K562 (cell line): ENCODE measurements at regions not wholly inside any gene's neighbourhood (a gene's known extent, or its start where the extent isn't known, plus 50 kb on each side); places are given as distances from the start of the nearest gene placed in this dataset.

ENCODE experiments used
- ATAC-seq: fragments of 200-7000 bp; cut with Tn5 transposase; 3 replicates; pipeline ENCODE4 v1.9.1; 2020; ENCODE audit warnings: moderate library complexity
- BruUV-seq: library from RNA; stranded (reverse); fragments of 400-500 nt; replicated peaks from 2 replicates; lab custom pipeline; 2021; lab: Mats Ljungman, UMichigan
- CTCF ChIA-PET: fragments of 300-600 bp; formaldehyde crosslinking; extraction: SDS; loops from one replicate; lab custom pipeline; 2021; ENCODE audit warnings: low intra/inter-chr PET ratio; lab: Yijun Ruan, JAX
- POLR2A ChIA-PET: fragments of 300-600, 350-650 bp; sonication (Branson Sonifier 250); formaldehyde crosslinking; extraction: SDS; loops from one replicate; lab custom pipeline; 2021; ENCODE audit warnings: antibody characterized with exemption, inconsistent platforms; lab: Yijun Ruan, JAX
- DNase-seq, 4 experiments: peaks; one replicate each; pipeline versions ENCODE4 v3.0.0 to v3.0.0-alpha.2; 2011 to 2018; ENCODE audit warnings: low spot score in 3 of 4, mixed read lengths in 3 of 4; ENCODE audit errors: extremely low read depth in 1 of 4
- FAIRE-seq: peaks from 2 replicates; lab custom pipeline; 2011; peaks lifted over from hg19 to GRCh38; lab: Jason Lieb, UNC
- H2AFZ ChIP-seq: 2 replicates; pipeline ENCODE4 v1.6.0; 2011; ENCODE audit warnings: low read depth, low read length, control low read depth, inconsistent platforms
- H3K27ac ChIP-seq: fragments of 200-600 bp; 3 replicates; pipeline ENCODE4 v1.8.0; 2011; ENCODE audit warnings: low read depth, mild to moderate bottlenecking, control low read depth, inconsistent platforms, low read length, moderate library complexity, mixed read lengths; ENCODE audit errors: extremely low read depth
- H3K27me3 ChIP-seq, 2 experiments: fragments of 300-600 bp in 1 of 2; 2 replicates in 1 of 2; 3 replicates in 1 of 2; pipeline versions ENCODE4 v1.6.0 to v1.8.0; 2011; ENCODE audit warnings: inconsistent platforms in 2 of 2, low read length in 2 of 2, mild to moderate bottlenecking in 1 of 2, mixed read lengths in 1 of 2, moderate library complexity in 1 of 2; ENCODE audit not compliant: control insufficient read depth in 2 of 2, insufficient read depth in 2 of 2
- H3K36me3 ChIP-seq: fragments of 300-600 bp; 3 replicates; pipeline ENCODE4 v1.8.0; 2011; ENCODE audit warnings: mild to moderate bottlenecking, low read length, inconsistent platforms; ENCODE audit not compliant: control insufficient read depth, insufficient read depth
- H3K4me1 ChIP-seq, 2 experiments: fragments of 200-600 bp in 1 of 2; replicated peaks in 1 of 2; 2 replicates in 1 of 2; 3 replicates in 1 of 2; pipeline versions ENCODE4 v1.5.1 to v1.8.0; 2011; ENCODE audit warnings: inconsistent platforms in 2 of 2, low read length in 2 of 2, mild to moderate bottlenecking in 1 of 2, mixed read lengths in 1 of 2, moderate library complexity in 1 of 2; ENCODE audit not compliant: control insufficient read depth in 2 of 2, insufficient read depth in 2 of 2
- H3K4me2 ChIP-seq: 2 replicates; pipeline ENCODE4 v1.6.1; 2011; ENCODE audit warnings: low read length, control low read depth, inconsistent platforms, mixed read lengths; ENCODE audit not compliant: insufficient read depth
- H3K4me3 ChIP-seq: fragments of 200-600 bp; sonication (generic), shearing (Covaris generic); 2 replicates; pipeline ENCODE4 v1.5.1; 2016; ENCODE audit warnings: control low read depth, inconsistent platforms
- H3K79me2 ChIP-seq: fragments of 200-600 bp; 3 replicates; pipeline ENCODE4 v1.8.0; 2011; ENCODE audit warnings: low read length, inconsistent platforms; ENCODE audit not compliant: control insufficient read depth, insufficient read depth
- H3K9ac ChIP-seq, 2 experiments: 2 replicates each; pipeline versions ENCODE4 v1.6.0 to v1.6.1; 2011; ENCODE audit warnings: low read depth in 2 of 2, low read length in 2 of 2, control low read depth in 1 of 2, inconsistent platforms in 1 of 2, mild to moderate bottlenecking in 1 of 2, mixed read lengths in 1 of 2; ENCODE audit not compliant: insufficient read depth in 1 of 2
- H3K9me1 ChIP-seq: one replicate; pipeline ENCODE4 v1.6.0; 2011; ENCODE audit warnings: inconsistent platforms, mild to moderate bottlenecking, low read length, moderate library complexity; ENCODE audit not compliant: control insufficient read depth, insufficient read depth
- H3K9me3 ChIP-seq: replicated peaks from 2 replicates; pipeline ENCODE4 v1.5.1; 2011; ENCODE audit warnings: low read depth, low read length, inconsistent platforms; ENCODE audit not compliant: control insufficient read depth, insufficient read depth
- H4K20me1 ChIP-seq: replicated peaks from 2 replicates; pipeline ENCODE4 v1.6.1; 2011; ENCODE audit warnings: low read length, inconsistent platforms, mixed read lengths; ENCODE audit not compliant: control insufficient read depth, insufficient read depth
- ATF6 ChIP-seq: sonication (generic); formaldehyde crosslinking; IDR thresholded peaks from 2 replicates; pipeline ENCODE4 v1.4.0; 2020; ENCODE audit warnings: mild to moderate bottlenecking, missing genetic modification reagents
- EHMT2 ChIP-seq: fragments of 450-650 bp; IDR thresholded peaks from 2 replicates; pipeline ENCODE4 v1.6.1; 2018; ENCODE audit warnings: antibody characterized with exemption
- SIN3A ChIP-seq, 2 experiments: fragments of 150-350 bp in 1 of 2; IDR thresholded peaks; 2 replicates each; pipeline ENCODE4 v1.6.1; 2011 to 2016; ENCODE audit warnings: borderline replicate concordance in 2 of 2, low read depth in 2 of 2, low read length in 2 of 2, mild to moderate bottlenecking in 2 of 2, moderate library complexity in 2 of 2; ENCODE audit not compliant: control insufficient read depth in 1 of 2
- SRSF9 ChIP-seq: fragments of 200-400 bp; formaldehyde crosslinking; IDR thresholded peaks from 2 replicates; pipeline ENCODE4 v1.6.1; 2017; ENCODE audit warnings: low read depth, low read length, borderline replicate concordance
- ZNF311 ChIP-seq: fragments of 250-450 bp; sonication (Bioruptor Pico); IDR thresholded peaks from 2 replicates; pipeline ENCODE4 v1.4.0; 2020; ENCODE audit warnings: mild to moderate bottlenecking, moderate library complexity
- WGBS: fragments of 100-300 bp; shearing (Covaris generic); methylation state at CpG from one replicate; pipeline ENCODE4 v1.1.6; 2016; ENCODE audit warnings: low coverage, mixed read lengths; ENCODE audit not compliant: insufficient coverage; ENCODE audit errors: missing lambda C conversion rate; 5-methylcytosine and 5-hydroxymethylcytosine counted together
- in situ Hi-C: fragments of 300-500 bp; cut with MboI; formaldehyde crosslinking; loops from 4 replicates; pipeline ENCODE4 v1.15.0; 2018; ENCODE audit warnings: inconsistent platforms, mixed read lengths
- intact Hi-C: fragments of 100-400 bp; cut with micrococcal nuclease; formaldehyde crosslinking; loops from 2 replicates; pipeline ENCODE4 v1.14.2; 2022

DNA sequence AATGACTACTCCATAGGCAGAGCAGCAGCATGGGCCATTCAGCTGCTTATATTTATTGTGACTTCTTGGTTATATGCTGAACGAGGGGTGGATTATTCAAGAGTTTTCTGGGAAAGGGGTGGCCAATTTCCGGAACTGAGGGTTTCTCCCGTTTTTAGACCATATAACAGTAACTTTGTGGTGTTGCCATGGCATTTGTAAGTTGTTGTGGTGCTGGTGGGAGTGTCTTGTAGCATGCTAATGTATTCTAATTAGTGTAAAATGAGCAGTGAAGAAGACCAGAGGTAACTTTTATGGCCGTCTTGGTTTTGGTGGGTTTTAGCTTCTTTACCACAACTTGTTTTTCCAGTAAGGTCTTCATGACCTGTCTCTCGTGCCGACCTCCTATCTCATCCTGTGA lies 139.6 kb downstream of the KLF6 start:
- no peak for FAIRE-seq

More for the DNA sequence above, 139.6 kb downstream of the KLF6 start:
- ChIA-PET CTCF (no interaction called here), POLR2A (no interaction called here)
- TF ChIP-seq SRSF9 (no peak), ZNF311 (CRISPR knock-in tag) (no peak), ATF6 (no peak), SIN3A (IDR thresholded peaks at IDR 0.05; ENCODE audit: borderline replicate concordance in 2 of 2, control insufficient read depth in 1 of 2, low read depth in 2 of 2, low read length in 2 of 2) (no peak), EHMT2 (no peak)
- H3K36me3 ChIP-seq, result no peaks in the 10 kb centered on the region
- 0 out of 2 replicates have a peak, but pooled peaks cover 7% of the 10 kb centered on the region for H4K20me1 ChIP-seq
- in situ Hi-C loops, result no loop called here
- no TSS peak for BruUV-seq
- H3K9me1 ChIP-seq, result no peaks in the 10 kb centered on the region
- H3K27me3 ChIP-seq, result peaks cover 0 to 23% of the 10 kb centered on the region in 2 experiments; a peak in 4 of 5 replicates
- no peaks in the 10 kb centered on the region for H3K79me2 ChIP-seq
- intact Hi-C loops, result no loop called here
- H2AFZ ChIP-seq, result no peak overlapping the region
- no peaks in the 10 kb centered on the region for H3K4me1 ChIP-seq
- H3K4me3 ChIP-seq, result no peak overlapping the region
- H3K9ac ChIP-seq, result no peak overlapping the region
- DNase-seq, result no peak
- no peak for ATAC-seq
- 4% methylated on average over 6 of the region's 6 CpGs for WGBS
- no peak overlapping the region for H3K27ac ChIP-seq
- no peaks in the 10 kb centered on the region for H3K9me3 ChIP-seq
- H3K4me2 ChIP-seq, result no peak overlapping the region
